Sigmoid colon (tissue), 3 donors: ENCODE measurements at regions not wholly inside any gene's neighbourhood (a gene's known extent, or its start where the extent isn't known, plus 50 kb on each side); places are given as distances from the start of the nearest gene placed in this dataset.

Source experiments
- CTCF ChIP-seq, 4 experiments: fragments of 450-650 bp in 3 of 4; fragments of 200-600 bp in 1 of 4; IDR thresholded peaks; one replicate each; pipeline ENCODE4 v1.5.1; 2016 to 2019; ENCODE audit warnings: antibody characterized with exemption in 4 of 4, mild to moderate bottlenecking in 3 of 4, moderate library complexity in 2 of 4
- POLR2A ChIP-seq, 2 donors: fragments of 450-650 bp; IDR thresholded peaks; one replicate each; pipeline ENCODE4 v1.6.1; 2016; ENCODE audit warnings: antibody characterized with exemption in 2 of 2, mild to moderate bottlenecking in 2 of 2, moderate library complexity in 2 of 2

- TF ChIP-seq CTCF (IDR thresholded peaks at IDR 0.05), result no peak
- TF ChIP-seq POLR2A (IDR thresholded peaks at IDR 0.05), result no peak
These were observed 70.5 kb upstream of the TNRC6B start for GRCh38 chr22:40107244-40107643.
